ENCODE measurements at regions not wholly inside any gene's neighbourhood (a gene's known extent, or its start where the extent isn't known, plus 50 kb on each side); places are given as distances from the start of the nearest gene placed in this dataset.
A peak's percentile ranks its signal among the peaks of the same experiment; 100 is the strongest.

- no peaks in the 10 kb centered on the region for H3K36me3 Mint-ChIP-seq (ENCODE audit: low read depth)
- H3K9me3 Mint-ChIP-seq = no peaks in the 10 kb centered on the region
- no peaks in the 10 kb centered on the region for H3K27me3 Mint-ChIP-seq
- ATAC-seq (replicated peaks) = no peak
- no peak overlapping the region for H3K27ac Mint-ChIP-seq
- H3K4me1 Mint-ChIP-seq = no peaks in the 10 kb centered on the region
- no peak overlapping the region for H3K4me3 Mint-ChIP-seq
Observed at GRCh38 chr2:217623281-217623912, 379.4 kb downstream of the TNS1 start.

- Mint-ChIP-seq H3K36me3 (ENCODE audit: low read depth) (no peaks in the 10 kb centered on the region), H3K4me1 (no peaks in the 10 kb centered on the region), H3K4me3 (no peak overlapping the region), H3K27ac (no peak overlapping the region), H3K9me3 (no peaks in the 10 kb centered on the region), H3K27me3 (no peaks in the 10 kb centered on the region)
- ATAC-seq (replicated peaks) = no peak
Observed at GRCh38 chr2:217622205-217623060, 380.4 kb downstream of the TNS1 start.

- no peaks in the 10 kb centered on the region for H3K4me1 Mint-ChIP-seq
- no peaks in the 10 kb centered on the region for H3K36me3 Mint-ChIP-seq (ENCODE audit: low read depth)
Observed at GRCh38 chr2:217621391-217621801, 381.4 kb downstream of the TNS1 start.

GRCh38 chr2:217618744-217619143 lies 384.1 kb downstream of the TNS1 start:
- no peak overlapping the region for H3K27ac Mint-ChIP-seq
- no peaks in the 10 kb centered on the region for H3K9me3 Mint-ChIP-seq
- H3K4me3 Mint-ChIP-seq = no peak overlapping the region
- no peaks in the 10 kb centered on the region for H3K36me3 Mint-ChIP-seq (ENCODE audit: low read depth)
- H3K4me1 Mint-ChIP-seq = no peaks in the 10 kb centered on the region
- H3K27me3 Mint-ChIP-seq = no peaks in the 10 kb centered on the region
- ATAC-seq (replicated peaks) = no peak

More at GRCh38 chr2:217621391-217621801, 381.4 kb downstream of the TNS1 start:
- Mint-ChIP-seq H3K27me3 (no peaks in the 10 kb centered on the region), H3K9me3 (no peaks in the 10 kb centered on the region), H3K27ac (no peak overlapping the region), H3K4me3 (no peak overlapping the region)
- ATAC-seq (replicated peaks) = no peak

GRCh38 chr2:217617616-217618022 lies 385.2 kb downstream of the TNS1 start:
- no peak for ATAC-seq (replicated peaks)
- Mint-ChIP-seq H3K4me1 (no peaks in the 10 kb centered on the region), H3K36me3 (ENCODE audit: low read depth) (no peaks in the 10 kb centered on the region), H3K9me3 (no peaks in the 10 kb centered on the region), H3K27me3 (no peaks in the 10 kb centered on the region), H3K27ac (no peak overlapping the region), H3K4me3 (no peak overlapping the region)

- Mint-ChIP-seq H3K27ac (no peak overlapping the region), H3K9me3 (no peaks in the 10 kb centered on the region), H3K4me1 (peaks cover 2% of the 10 kb centered on the region), H3K36me3 (ENCODE audit: low read depth) (no peaks in the 10 kb centered on the region), H3K4me3 (no peak overlapping the region), H3K27me3 (no peaks in the 10 kb centered on the region)
- ATAC-seq (replicated peaks) = no peak
Observed at GRCh38 chr2:217616936-217617335, 385.9 kb downstream of the TNS1 start.

GRCh38 chr2:217615171-217615570 lies 387.6 kb downstream of the TNS1 start:
- Mint-ChIP-seq H3K27me3 (no peaks in the 10 kb centered on the region), H3K9me3 (no peaks in the 10 kb centered on the region), H3K36me3 (ENCODE audit: low read depth) (no peaks in the 10 kb centered on the region), H3K4me1 (peaks cover 18% of the 10 kb centered on the region), H3K27ac (no peak overlapping the region), H3K4me3 (no peak overlapping the region)
- no peak for ATAC-seq (replicated peaks)

- no peaks in the 10 kb centered on the region for H3K9me3 Mint-ChIP-seq
- H3K36me3 Mint-ChIP-seq (ENCODE audit: low read depth) = no peaks in the 10 kb centered on the region
- H3K4me1 Mint-ChIP-seq = peaks cover 24% of the 10 kb centered on the region
- no peak overlapping the region for H3K4me3 Mint-ChIP-seq
- H3K27me3 Mint-ChIP-seq = no peaks in the 10 kb centered on the region
- ATAC-seq (replicated peaks) = peak; percentile 37
- no peak overlapping the region for H3K27ac Mint-ChIP-seq
Observed at GRCh38 chr2:217614498-217614897, 388.3 kb downstream of the TNS1 start.

GRCh38 chr2:217614096-217614495 lies 388.7 kb downstream of the TNS1 start:
- Mint-ChIP-seq H3K4me3 (no peak overlapping the region), H3K27ac (no peak overlapping the region), H3K27me3 (no peaks in the 10 kb centered on the region), H3K9me3 (no peaks in the 10 kb centered on the region), H3K36me3 (ENCODE audit: low read depth) (no peaks in the 10 kb centered on the region), H3K4me1 (peaks cover 25% of the 10 kb centered on the region)
- ATAC-seq (replicated peaks) = no peak

- H3K27ac Mint-ChIP-seq = peak overlapping the region; percentile 86
- ATAC-seq (replicated peaks) = no peak
Observed at GRCh38 chr2:217612920-217613319, 389.9 kb downstream of the TNS1 start.

GRCh38 chr2:217612211-217612610 lies 390.6 kb downstream of the TNS1 start:
- Mint-ChIP-seq H3K4me3 (peak overlapping the region; percentile 16), H3K27ac (peak overlapping the region; percentile 86), H3K27me3 (no peaks in the 10 kb centered on the region), H3K9me3 (no peaks in the 10 kb centered on the region), H3K36me3 (ENCODE audit: low read depth) (no peaks in the 10 kb centered on the region), H3K4me1 (peaks cover 25% of the 10 kb centered on the region)
- ATAC-seq (replicated peaks) = no peak

More at GRCh38 chr2:217612920-217613319, 389.9 kb downstream of the TNS1 start:
- Mint-ChIP-seq H3K36me3 (ENCODE audit: low read depth) (no peaks in the 10 kb centered on the region), H3K9me3 (no peaks in the 10 kb centered on the region), H3K4me3 (no peak overlapping the region), H3K4me1 (peaks cover 25% of the 10 kb centered on the region), H3K27me3 (no peaks in the 10 kb centered on the region)

- peak overlapping the region; percentile 61 for H3K4me3 Mint-ChIP-seq
- peak overlapping the region; percentile 86 for H3K27ac Mint-ChIP-seq
- ATAC-seq (replicated peaks) = no peak
- peaks cover 27% of the 10 kb centered on the region for H3K4me1 Mint-ChIP-seq
- no peaks in the 10 kb centered on the region for H3K36me3 Mint-ChIP-seq (ENCODE audit: low read depth)
- H3K9me3 Mint-ChIP-seq = no peaks in the 10 kb centered on the region
- no peaks in the 10 kb centered on the region for H3K27me3 Mint-ChIP-seq
Observed at GRCh38 chr2:217611626-217612127, 391.1 kb downstream of the TNS1 start.

GRCh38 chr2:217611056-217611455 lies 391.7 kb downstream of the TNS1 start:
- Mint-ChIP-seq H3K36me3 (ENCODE audit: low read depth) (no peaks in the 10 kb centered on the region), H3K9me3 (no peaks in the 10 kb centered on the region), H3K4me3 (peak overlapping the region; percentile 61), H3K4me1 (peaks cover 32% of the 10 kb centered on the region), H3K27me3 (no peaks in the 10 kb centered on the region), H3K27ac (peak overlapping the region; percentile 86)
- no peak for ATAC-seq (replicated peaks)

GRCh38 chr2:217610401-217610814 lies 392.4 kb downstream of the TNS1 start:
- Mint-ChIP-seq H3K27ac (peak overlapping the region; percentile 86), H3K4me3 (peak overlapping the region; percentile 61), H3K36me3 (ENCODE audit: low read depth) (no peaks in the 10 kb centered on the region), H3K4me1 (peaks cover 32% of the 10 kb centered on the region), H3K9me3 (no peaks in the 10 kb centered on the region), H3K27me3 (no peaks in the 10 kb centered on the region)
- peak; percentile 87 for ATAC-seq (replicated peaks)

GRCh38 chr2:217609952-217610351 lies 392.8 kb downstream of the TNS1 start:
- H3K36me3 Mint-ChIP-seq (ENCODE audit: low read depth) = no peaks in the 10 kb centered on the region
- H3K4me1 Mint-ChIP-seq = peaks cover 32% of the 10 kb centered on the region
- ATAC-seq (replicated peaks) = no peak
- H3K9me3 Mint-ChIP-seq = no peaks in the 10 kb centered on the region
- H3K4me3 Mint-ChIP-seq = peak overlapping the region; percentile 61
- peak overlapping the region; percentile 86 for H3K27ac Mint-ChIP-seq
- no peaks in the 10 kb centered on the region for H3K27me3 Mint-ChIP-seq

Measured in activated T-helper 17 cell treated with anti-CD3 and anti-CD28 coated beads, Interleukin-2, amount 50 U/mL, for 72 hours (primary cell).